Keratinocyte (primary cell): ENCODE measurements at regions not wholly inside any gene's neighbourhood (a gene's known extent, or its start where the extent isn't known, plus 50 kb on each side); places are given as distances from the start of the nearest gene placed in this dataset.

Source experiments
- CTCF ChIP-seq, 3 experiments: IDR thresholded peaks in 1 of 3; conservative IDR thresholded peaks in 1 of 3; optimal IDR thresholded peaks in 1 of 3; 2 replicates in 2 of 3; 3 replicates in 1 of 3; pipeline versions ENCODE3 to v1.5.1; 2011; ENCODE audit warnings: low read length in 3 of 3, mild to moderate bottlenecking in 3 of 3, moderate library complexity in 2 of 3, control low read depth in 1 of 3, inconsistent platforms in 1 of 3; ENCODE audit not compliant: insufficient read depth in 2 of 3; ENCODE audit errors: extremely low read depth in 1 of 3
- EZH2 ChIP-seq: IDR thresholded peaks from one replicate; pipeline ENCODE4 v1.6.1; 2012; ENCODE audit warnings: inconsistent platforms, mild to moderate bottlenecking, low read length, moderate library complexity

- TF ChIP-seq CTCF (optimal IDR thresholded peaks at IDR 0.05 in 1 of 3, IDR thresholded peaks at IDR 0.05 in 1 of 3, conservative IDR thresholded peaks at IDR 0.05 in 1 of 3; ENCODE audit: extremely low read depth in 1 of 3, insufficient read depth in 2 of 3, low read length in 3 of 3) (no peak), EZH2 (no peak)
Observed at GRCh38 chr1:82319546-82319945, 518.8 kb downstream of the ADGRL2 start.
